Spleen (tissue), 7 donors: ENCODE measurements at regions not wholly inside any gene's neighbourhood (a gene's known extent, or its start where the extent isn't known, plus 50 kb on each side); places are given as distances from the start of the nearest gene placed in this dataset.

Source experiments
- CTCF ChIP-seq, 11 experiments: fragments of 200-600 bp in 7 of 11; fragments of 450-650 bp in 4 of 11; sonication (generic) in 4 of 11; IDR thresholded peaks in 8 of 11; conservative IDR thresholded peaks in 3 of 11; 1 replicate in 7 of 11; 2 replicates in 4 of 11; pipeline versions ENCODE4 v1.4.0 to v1.8.0; 2016 to 2021; ENCODE audit warnings: antibody characterized with exemption in 11 of 11, inconsistent platforms in 4 of 11, mild to moderate bottlenecking in 1 of 11
- POLR2A ChIP-seq, 3 donors: fragments of 450-650 bp; IDR thresholded peaks; one replicate each; pipeline ENCODE4 v1.5.1; 2017; ENCODE audit warnings: antibody characterized with exemption in 3 of 3, mild to moderate bottlenecking in 1 of 3
- donor health status: DM: no; HTN: no; CAD: no; lungs with moderate emphysema.
- donor health status: DM: no; HTN: no; CAD: no.
- donor health status: DM: no; HTN: no; CAD: no.

- no peak for TF ChIP-seq CTCF (IDR thresholded peaks at IDR 0.05 in 8 of 11, conservative IDR thresholded peaks at IDR 0.05 in 3 of 11)
- TF ChIP-seq POLR2A (IDR thresholded peaks at IDR 0.05), result no peak
Observed at GRCh38 chr14:51782435-51782834, 78.0 kb upstream of the GNG2 start.
